A204.1 (cell line): ENCODE measurements at regions not wholly inside any gene's neighbourhood (a gene's known extent, or its start where the extent isn't known, plus 50 kb on each side); places are given as distances from the start of the nearest gene placed in this dataset.

ENCODE experiments used
- FAIRE-seq: peaks from 2 replicates; lab custom pipeline; 2012; peaks lifted over from hg19 to GRCh38; lab: Jason Lieb, UNC

- no peak for FAIRE-seq
These were observed 239.7 kb upstream of the KLF3 start for GRCh38 chr4:38424151-38424871.

GRCh38 chr4:38426532-38426931 is 237.5 kb upstream of the KLF3 start:
- no peak for FAIRE-seq

- no peak for FAIRE-seq
These were observed 233.2 kb upstream of the KLF3 start for GRCh38 chr4:38430841-38431240.

- no peak for FAIRE-seq
These were observed 221.8 kb upstream of the KLF3 start for GRCh38 chr4:38442073-38442788.

GRCh38 chr4:38449506-38450174 is 214.4 kb upstream of the KLF3 start:
- no peak for FAIRE-seq

- FAIRE-seq, result no peak
These were observed 212.0 kb upstream of the KLF3 start for GRCh38 chr4:38452009-38452408.

- FAIRE-seq, result no peak
These were observed 211.5 kb upstream of the KLF3 start for GRCh38 chr4:38452542-38452941.

- FAIRE-seq, result no peak
These were observed 210.6 kb upstream of the KLF3 start for GRCh38 chr4:38453253-38453881.

- no peak for FAIRE-seq
These were observed 209.7 kb upstream of the KLF3 start for GRCh38 chr4:38454284-38454683.

GRCh38 chr4:38455092-38455862 is 208.7 kb upstream of the KLF3 start:
- no peak for FAIRE-seq

- no peak for FAIRE-seq
These were observed 207.9 kb upstream of the KLF3 start for GRCh38 chr4:38456096-38456495.

GRCh38 chr4:38461342-38461741 is 202.7 kb upstream of the KLF3 start:
- no peak for FAIRE-seq

- FAIRE-seq, result no peak
These were observed 201.5 kb upstream of the KLF3 start for GRCh38 chr4:38462367-38463055.

- no peak for FAIRE-seq
These were observed 200.6 kb upstream of the KLF3 start for GRCh38 chr4:38463268-38463958.

GRCh38 chr4:38464328-38464727 is 199.7 kb upstream of the KLF3 start:
- no peak for FAIRE-seq

- no peak for FAIRE-seq
These were observed 197.6 kb upstream of the KLF3 start for GRCh38 chr4:38466401-38466800.

GRCh38 chr4:38467296-38467695 is 196.7 kb upstream of the KLF3 start:
- no peak for FAIRE-seq

- no peak for FAIRE-seq
These were observed 195.6 kb upstream of the KLF3 start for GRCh38 chr4:38468339-38468866.

GRCh38 chr4:38469410-38469809 is 194.6 kb upstream of the KLF3 start:
- no peak for FAIRE-seq

- FAIRE-seq, result no peak
These were observed 193.2 kb upstream of the KLF3 start for GRCh38 chr4:38470735-38471262.
